BJ (cell line): ENCODE measurements at regions not wholly inside any gene's neighbourhood (a gene's known extent, or its start where the extent isn't known, plus 50 kb on each side); places are given as distances from the start of the nearest gene placed in this dataset.

Source experiments
- CTCF ChIA-PET: fragments of 350-600 bp; formaldehyde crosslinking; extraction: SDS; loops from one replicate; lab custom pipeline; 2021; ENCODE audit warnings: antibody characterized with exemption, inconsistent platforms; lab: Yijun Ruan, JAX
- POLR2A ChIA-PET: fragments of 300-600 bp; sonication (Branson Sonifier 250); formaldehyde crosslinking; extraction: SDS; loops from one replicate; lab custom pipeline; 2021; ENCODE audit warnings: antibody characterized with exemption; lab: Charles Lee
- DNase-seq: peaks from one replicate; pipeline ENCODE4 v3.0.0-alpha.2; 2011; ENCODE audit warnings: low read depth
- H3K27me3 ChIP-seq: 2 replicates; pipeline ENCODE4 v1.6.0; 2011; ENCODE audit warnings: low read length; ENCODE audit not compliant: control insufficient read depth, insufficient read depth
- H3K36me3 ChIP-seq: 2 replicates; pipeline ENCODE4 v1.5.1; 2011; ENCODE audit warnings: low read length; ENCODE audit not compliant: control insufficient read depth, insufficient read depth
- H3K4me3 ChIP-seq: 2 replicates; pipeline ENCODE4 v1.5.1; 2011; ENCODE audit warnings: low read depth, mild to moderate bottlenecking, control low read depth, low read length
- TF ChIP-seq, protein P1 (sequence below): IDR thresholded peaks from 2 replicates; pipeline ENCODE4 v1.5.1; 2011; ENCODE audit warnings: low read depth, mild to moderate bottlenecking, control low read depth, inconsistent platforms, low read length, moderate library complexity; ENCODE audit not compliant: insufficient read depth

DNA sequence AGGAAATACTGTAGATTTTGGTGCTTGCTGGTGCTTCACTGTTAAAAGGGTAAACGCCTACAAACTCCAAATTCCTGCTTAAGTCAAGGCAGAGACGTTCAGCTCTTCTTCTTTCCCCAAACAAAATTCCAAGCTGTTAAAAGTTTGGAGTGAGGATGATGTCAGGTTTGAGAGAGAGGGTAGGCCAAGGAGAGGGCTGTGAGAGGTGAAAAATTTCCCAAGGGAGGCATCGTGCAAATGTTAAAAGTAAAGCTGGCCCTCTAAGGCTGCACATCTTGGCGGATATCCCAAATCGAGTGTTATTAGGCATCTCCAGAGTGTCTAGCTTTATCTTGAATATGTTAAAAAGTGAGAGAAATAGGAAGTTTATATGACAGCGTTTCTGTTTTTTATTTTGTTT lies 651.8 kb downstream of the QKI start:
- POLR2A ChIA-PET, result no interaction called here
- CTCF ChIA-PET, result no interaction called here
- Histone ChIP-seq H3K36me3 (no peaks in the 10 kb centered on the region), H3K27me3 (no peaks in the 10 kb centered on the region), H3K4me3 (no peak overlapping the region)
- TF ChIP-seq, protein P1, sequence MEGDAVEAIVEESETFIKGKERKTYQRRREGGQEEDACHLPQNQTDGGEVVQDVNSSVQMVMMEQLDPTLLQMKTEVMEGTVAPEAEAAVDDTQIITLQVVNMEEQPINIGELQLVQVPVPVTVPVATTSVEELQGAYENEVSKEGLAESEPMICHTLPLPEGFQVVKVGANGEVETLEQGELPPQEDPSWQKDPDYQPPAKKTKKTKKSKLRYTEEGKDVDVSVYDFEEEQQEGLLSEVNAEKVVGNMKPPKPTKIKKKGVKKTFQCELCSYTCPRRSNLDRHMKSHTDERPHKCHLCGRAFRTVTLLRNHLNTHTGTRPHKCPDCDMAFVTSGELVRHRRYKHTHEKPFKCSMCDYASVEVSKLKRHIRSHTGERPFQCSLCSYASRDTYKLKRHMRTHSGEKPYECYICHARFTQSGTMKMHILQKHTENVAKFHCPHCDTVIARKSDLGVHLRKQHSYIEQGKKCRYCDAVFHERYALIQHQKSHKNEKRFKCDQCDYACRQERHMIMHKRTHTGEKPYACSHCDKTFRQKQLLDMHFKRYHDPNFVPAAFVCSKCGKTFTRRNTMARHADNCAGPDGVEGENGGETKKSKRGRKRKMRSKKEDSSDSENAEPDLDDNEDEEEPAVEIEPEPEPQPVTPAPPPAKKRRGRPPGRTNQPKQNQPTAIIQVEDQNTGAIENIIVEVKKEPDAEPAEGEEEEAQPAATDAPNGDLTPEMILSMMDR, result no peak
- DNase-seq, result no peak

DNA sequence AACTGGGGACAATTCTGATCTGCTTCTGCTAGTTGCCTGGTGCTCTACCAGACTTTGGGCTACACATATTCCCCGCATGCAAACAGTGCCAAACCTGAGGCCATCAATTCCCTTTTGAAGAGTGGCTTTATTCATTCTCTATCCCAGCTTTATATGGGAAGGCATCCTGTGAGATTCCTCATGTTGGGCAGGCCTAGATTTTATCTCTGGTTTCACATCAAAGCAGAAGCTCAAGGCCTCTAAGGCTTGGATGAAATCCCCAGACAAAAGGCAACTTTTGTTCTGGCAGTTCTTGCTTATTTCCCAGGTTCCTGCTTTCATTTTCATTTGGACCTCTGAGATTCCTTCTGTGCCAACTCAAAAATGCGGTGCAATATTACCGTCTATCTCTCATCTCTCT lies 648.8 kb downstream of the QKI start:
- no peaks in the 10 kb centered on the region for H3K36me3 ChIP-seq
- CTCF ChIA-PET, result interaction anchor here (0.8 kb wide), 1 partner anchor 644 kb away, joined by 3 read pairs; no protein-coding TSS in a partner anchor
- H3K4me3 ChIP-seq, result no peak overlapping the region
- H3K27me3 ChIP-seq, result no peaks in the 10 kb centered on the region
- no peak for DNase-seq
- POLR2A ChIA-PET, result no interaction called here
- TF ChIP-seq, protein P1, result no peak

DNA sequence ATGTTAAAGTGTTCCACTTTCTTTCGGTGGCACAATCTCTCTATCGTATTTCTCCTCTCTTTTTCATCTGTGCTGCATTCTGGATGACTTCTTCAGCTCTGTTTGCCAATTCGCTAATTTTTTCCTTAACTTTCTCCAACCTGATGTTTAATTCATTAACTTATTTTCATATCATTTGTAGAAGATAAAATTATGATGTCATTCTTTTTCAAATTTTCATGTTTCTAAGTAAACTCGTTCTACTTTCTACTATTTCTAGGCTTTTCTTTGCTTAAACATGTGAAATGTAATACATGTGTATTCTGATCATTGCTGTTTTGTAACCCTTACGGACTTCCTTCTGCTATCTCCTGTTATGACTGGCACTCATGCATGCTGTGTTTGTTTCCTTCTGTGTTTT lies 648.4 kb downstream of the QKI start:
- TF ChIP-seq, protein P1, result no peak
- POLR2A ChIA-PET, result no interaction called here
- H3K4me3 ChIP-seq, result no peak overlapping the region
- H3K36me3 ChIP-seq, result no peaks in the 10 kb centered on the region
- CTCF ChIA-PET, result interaction anchor here (0.8 kb wide), 1 partner anchor 643 kb away, joined by 3 read pairs; no protein-coding TSS in a partner anchor
- DNase-seq, result no peak
- no peaks in the 10 kb centered on the region for H3K27me3 ChIP-seq

DNA sequence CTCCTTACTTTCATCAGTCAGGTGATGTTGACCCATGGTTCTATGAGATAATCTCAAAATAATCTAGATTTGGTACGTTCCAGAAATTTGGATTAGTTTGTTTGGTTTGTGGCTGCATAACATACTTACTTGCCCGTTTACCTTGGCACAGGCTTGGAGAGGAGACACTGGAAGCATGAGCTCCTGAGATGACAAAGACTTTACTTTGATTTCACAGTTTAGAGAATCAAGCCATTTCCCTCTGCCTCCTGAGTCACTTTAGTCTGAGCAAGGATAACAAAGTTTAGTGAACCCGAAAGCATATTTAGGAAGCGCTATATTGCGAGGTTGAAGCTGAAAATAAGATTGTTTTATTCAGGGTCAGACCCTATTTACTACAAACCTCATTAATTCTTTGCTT lies 643.4 kb downstream of the QKI start:
- ChIA-PET CTCF (no interaction called here), POLR2A (no interaction called here)
- TF ChIP-seq, protein P1, result no peak
- Histone ChIP-seq H3K36me3 (no peaks in the 10 kb centered on the region), H3K4me3 (no peak overlapping the region), H3K27me3 (no peaks in the 10 kb centered on the region)
- DNase-seq, result no peak

DNA sequence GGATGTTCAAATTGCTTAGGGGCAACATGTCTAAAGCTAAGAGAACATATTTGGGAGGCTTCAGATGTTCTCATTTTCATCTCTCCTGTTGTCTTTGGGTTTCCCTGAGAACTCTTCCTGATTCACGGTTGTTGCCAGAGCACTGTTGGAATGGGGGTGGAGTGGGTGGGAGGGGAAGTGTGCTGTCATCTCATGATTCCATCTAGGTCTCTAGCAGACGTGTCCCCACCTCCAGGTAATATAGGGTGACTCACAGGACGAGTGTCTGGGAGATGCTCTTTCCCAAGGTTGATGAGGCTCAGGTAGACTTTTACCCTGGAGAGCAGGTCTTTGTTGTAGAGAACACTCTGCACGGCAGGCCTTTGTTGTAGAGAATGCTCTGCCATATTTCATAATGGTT lies 636.9 kb downstream of the QKI start:
- CTCF ChIA-PET, result no interaction called here
- Histone ChIP-seq H3K4me3 (no peak overlapping the region), H3K36me3 (no peaks in the 10 kb centered on the region), H3K27me3 (no peaks in the 10 kb centered on the region)
- TF ChIP-seq, protein P1, result no peak
- POLR2A ChIA-PET, result no interaction called here
- DNase-seq, result no peak
